ENCODE measurements at regions not wholly inside any gene's neighbourhood (a gene's known extent, or its start where the extent isn't known, plus 50 kb on each side); places are given as distances from the start of the nearest gene placed in this dataset.

DNA sequence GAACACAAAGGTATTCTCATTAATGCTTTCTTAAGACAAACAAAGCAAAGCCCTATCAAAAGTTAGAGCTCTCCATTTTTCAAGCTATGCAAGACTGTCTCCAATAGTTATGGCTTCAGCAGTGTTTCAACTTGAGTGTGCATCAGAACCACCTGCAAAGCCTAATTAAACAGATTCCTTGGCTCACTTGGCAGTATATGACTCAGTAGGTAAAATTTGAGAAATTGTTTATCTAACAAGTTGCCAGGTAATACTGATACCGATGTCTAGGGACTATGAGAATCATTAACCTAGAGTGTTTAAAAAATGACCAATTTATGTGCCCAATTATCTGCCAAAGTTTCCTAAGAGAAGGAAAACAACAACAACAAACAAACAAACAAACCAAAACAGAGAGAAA lies 60.3 kb upstream of the PARP8 start:
- TF ChIP-seq, protein P1, sequence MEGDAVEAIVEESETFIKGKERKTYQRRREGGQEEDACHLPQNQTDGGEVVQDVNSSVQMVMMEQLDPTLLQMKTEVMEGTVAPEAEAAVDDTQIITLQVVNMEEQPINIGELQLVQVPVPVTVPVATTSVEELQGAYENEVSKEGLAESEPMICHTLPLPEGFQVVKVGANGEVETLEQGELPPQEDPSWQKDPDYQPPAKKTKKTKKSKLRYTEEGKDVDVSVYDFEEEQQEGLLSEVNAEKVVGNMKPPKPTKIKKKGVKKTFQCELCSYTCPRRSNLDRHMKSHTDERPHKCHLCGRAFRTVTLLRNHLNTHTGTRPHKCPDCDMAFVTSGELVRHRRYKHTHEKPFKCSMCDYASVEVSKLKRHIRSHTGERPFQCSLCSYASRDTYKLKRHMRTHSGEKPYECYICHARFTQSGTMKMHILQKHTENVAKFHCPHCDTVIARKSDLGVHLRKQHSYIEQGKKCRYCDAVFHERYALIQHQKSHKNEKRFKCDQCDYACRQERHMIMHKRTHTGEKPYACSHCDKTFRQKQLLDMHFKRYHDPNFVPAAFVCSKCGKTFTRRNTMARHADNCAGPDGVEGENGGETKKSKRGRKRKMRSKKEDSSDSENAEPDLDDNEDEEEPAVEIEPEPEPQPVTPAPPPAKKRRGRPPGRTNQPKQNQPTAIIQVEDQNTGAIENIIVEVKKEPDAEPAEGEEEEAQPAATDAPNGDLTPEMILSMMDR (conservative IDR thresholded peaks at IDR 0.05; ENCODE audit: low read depth, low read length) = no peak
- TF ChIP-seq EZH2 (IDR thresholded peaks at IDR 0.05; ENCODE audit: borderline replicate concordance, low read depth, low read length, poor library complexity, severe bottlenecking) = no peak
